H1 (cell line): ENCODE measurements at regions not wholly inside any gene's neighbourhood (a gene's known extent, or its start where the extent isn't known, plus 50 kb on each side); places are given as distances from the start of the nearest gene placed in this dataset.

Experiments
- CTCF ChIP-seq, 3 experiments: IDR thresholded peaks; 1 replicate in 2 of 3; 2 replicates in 1 of 3; pipeline versions ENCODE4 v1.5.1 to v1.6.1; 2011; ENCODE audit warnings: low read length in 3 of 3, mild to moderate bottlenecking in 3 of 3, inconsistent platforms in 2 of 3, low read depth in 1 of 3, moderate library complexity in 1 of 3; ENCODE audit not compliant: insufficient read depth in 1 of 3; ENCODE audit errors: control extremely low read depth in 1 of 3

GRCh38 chr2:136213836-136214235 lies 95.9 kb upstream of the CXCR4 start (continued):
- no peak for TF ChIP-seq CTCF (IDR thresholded peaks at IDR 0.05; ENCODE audit: control extremely low read depth in 1 of 3, insufficient read depth in 1 of 3, low read depth in 1 of 3, low read length in 3 of 3)
